GM19043 (cell line): ENCODE measurements at regions not wholly inside any gene's neighbourhood (a gene's known extent, or its start where the extent isn't known, plus 50 kb on each side); places are given as distances from the start of the nearest gene placed in this dataset.

Experiments
- ATAC-seq: cut with Tn5 transposase; IDR thresholded peaks from one replicate; pipeline ENCODE4 v1.9.1; 2021; ENCODE audit warnings: low read depth; ENCODE audit not compliant: unreplicated experiment

DNA sequence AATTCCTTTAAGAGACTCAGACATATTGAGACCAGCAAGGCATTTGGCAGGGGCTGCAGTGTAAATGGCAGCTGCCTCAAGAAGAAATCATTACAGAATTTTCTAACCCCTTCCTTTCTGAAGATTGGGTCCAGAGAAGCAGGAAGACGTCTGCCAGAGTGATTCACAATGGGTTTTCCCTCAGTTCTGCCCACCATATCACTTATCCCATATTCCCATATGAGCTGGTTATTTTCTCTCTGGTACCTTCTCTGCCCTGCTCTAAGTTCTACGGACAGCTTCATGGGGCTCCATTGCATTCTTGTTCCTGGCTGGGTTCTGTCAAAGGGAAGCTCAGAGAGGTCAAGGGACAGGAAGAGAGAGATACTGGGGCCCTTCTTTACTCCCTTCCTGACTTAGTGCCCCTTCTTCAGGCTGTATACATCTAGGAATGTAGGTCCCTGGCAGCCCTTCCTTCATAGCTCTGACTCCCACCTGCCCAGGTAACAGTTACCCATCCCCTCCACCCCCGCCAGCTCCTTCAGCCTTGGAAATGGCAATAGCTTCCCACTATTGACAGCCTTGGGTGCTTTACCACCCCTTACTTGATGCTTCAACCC is 420.6 kb upstream of the DAB1 start:
- ATAC-seq: no peak

DNA sequence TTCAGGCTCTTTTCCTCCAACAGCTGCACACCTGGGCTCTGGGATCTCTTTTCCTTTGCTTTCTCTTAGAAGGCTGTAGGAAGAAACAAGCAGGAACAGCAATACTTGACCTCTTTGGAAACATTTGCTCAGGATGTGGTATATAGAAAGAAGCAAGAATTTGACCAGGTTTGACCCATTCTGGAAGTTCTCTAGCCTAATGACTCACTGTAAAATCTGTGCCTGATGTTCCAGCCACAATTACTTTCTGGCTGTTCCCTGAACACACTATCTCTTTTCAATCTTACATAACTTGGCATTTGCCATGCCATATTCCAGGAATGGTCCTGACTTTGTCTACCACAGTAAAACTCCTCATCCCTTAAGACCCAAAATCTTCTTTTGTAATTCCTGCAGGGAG is 419.9 kb upstream of the DAB1 start:
- ATAC-seq: no peak

DNA sequence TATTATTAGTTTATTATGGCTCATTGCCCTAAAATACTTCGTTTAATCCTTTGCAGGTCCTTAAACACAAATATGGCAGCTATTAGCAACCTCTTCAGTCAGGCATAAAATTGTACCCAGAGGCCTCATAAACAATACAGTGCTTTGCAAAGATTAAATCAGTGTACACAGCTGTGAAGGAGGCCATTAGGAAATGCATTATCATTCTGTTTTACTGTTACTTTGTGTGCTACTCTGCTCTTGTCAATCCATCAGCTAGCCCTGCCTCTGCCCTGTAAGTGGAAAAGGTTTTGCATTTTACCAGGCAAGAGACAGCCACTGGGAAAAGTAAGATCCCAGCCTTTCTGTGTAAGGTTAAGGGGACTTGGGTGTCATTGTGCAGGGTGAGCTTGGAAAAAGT is 415.7 kb upstream of the DAB1 start:
- no peak for ATAC-seq

DNA sequence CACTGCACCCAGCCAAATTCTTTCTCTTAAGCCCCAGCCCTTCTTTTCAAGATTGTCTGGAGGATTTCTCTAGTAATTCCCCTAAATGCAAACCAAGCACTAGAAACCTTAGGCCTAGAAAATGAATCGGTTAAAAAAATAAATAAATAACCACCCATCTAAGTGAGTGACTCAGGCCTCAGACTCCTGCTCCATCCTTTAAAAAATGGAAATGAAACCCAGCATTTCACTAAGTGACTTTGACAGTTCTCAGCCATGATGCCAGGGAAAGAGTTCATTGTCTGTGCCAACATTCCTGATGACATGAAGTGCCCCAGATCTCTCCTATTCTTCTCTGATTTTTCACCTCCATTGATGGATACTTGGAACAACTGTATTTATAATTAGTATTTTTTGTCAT is 415.2 kb upstream of the DAB1 start:
- ATAC-seq: no peak

DNA sequence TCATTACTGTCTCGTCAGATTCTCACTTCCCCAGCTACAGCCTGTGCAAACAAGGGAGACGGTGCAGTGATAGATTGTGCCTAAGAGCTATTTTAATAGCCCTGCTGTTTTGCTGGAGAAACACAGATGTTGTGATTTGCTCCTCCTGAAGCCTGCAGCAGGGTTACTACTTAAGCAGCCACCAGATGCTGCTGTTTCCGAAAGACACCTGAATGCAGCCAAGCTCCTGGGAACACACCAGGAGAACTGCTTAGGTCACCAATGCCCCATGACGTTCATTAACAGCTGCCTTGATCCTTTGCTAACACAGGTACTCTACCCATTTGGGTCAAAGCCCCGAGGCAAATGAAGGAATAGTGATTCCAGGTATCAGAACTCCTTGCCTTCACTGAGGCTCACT is 411.8 kb upstream of the DAB1 start:
- no peak for ATAC-seq

DNA sequence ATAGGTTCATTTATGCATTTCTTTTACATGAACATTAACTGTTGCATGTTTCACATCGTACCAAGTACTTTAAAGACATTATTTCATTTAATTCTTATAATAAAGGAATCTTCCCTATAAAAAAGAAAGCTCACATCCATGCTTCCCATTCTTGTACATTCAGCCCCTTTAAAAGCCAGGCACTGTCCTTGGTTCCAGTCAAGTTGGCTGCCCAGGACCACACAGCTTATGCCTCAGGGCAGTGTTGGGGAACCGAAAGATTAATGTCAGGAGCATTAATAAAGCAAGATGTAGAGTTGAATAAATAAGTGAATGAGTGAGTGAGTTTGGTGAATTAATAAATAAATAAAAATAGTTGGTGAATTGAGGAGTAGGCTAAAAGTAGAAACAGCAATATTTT is 409.4 kb upstream of the DAB1 start:
- no peak for ATAC-seq

DNA sequence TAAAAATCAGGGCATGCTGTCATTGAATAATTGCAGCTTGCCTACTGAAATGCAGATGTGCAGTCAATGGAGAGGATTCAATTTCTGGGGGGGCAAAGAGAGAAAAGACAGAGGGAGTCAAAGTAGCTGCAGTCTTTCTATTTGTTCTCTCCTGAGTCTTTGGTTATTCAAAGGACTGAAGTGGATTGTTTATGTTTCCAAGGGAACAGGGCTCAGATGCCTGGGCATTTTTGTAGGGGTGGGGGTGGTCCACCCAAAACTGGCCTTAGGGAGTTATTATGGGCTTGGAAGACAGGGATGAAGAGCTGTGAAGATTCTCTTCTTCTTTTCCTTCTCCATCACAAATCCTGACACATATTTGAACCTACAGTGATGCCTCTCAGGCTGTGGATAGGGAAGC is 408.8 kb upstream of the DAB1 start:
- no peak for ATAC-seq

DNA sequence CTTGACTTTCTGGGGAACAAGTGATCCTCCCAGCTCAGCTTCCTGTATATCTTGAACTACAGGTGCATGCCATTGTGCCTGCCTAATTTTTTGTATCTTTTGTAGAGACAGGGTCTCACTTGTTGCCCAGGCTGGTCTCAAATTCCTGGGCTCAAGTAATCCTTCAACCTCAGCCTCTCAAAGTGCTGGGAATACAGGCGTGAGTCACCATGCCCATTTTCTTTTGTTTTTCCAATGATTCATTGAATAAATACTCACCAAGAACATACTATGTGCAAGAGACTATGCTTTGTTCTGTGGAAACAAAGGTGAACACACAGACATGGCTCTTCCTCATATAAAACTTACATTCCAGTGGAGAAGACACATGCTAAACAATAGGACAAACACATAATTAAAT is 407.8 kb upstream of the DAB1 start:
- no peak for ATAC-seq

DNA sequence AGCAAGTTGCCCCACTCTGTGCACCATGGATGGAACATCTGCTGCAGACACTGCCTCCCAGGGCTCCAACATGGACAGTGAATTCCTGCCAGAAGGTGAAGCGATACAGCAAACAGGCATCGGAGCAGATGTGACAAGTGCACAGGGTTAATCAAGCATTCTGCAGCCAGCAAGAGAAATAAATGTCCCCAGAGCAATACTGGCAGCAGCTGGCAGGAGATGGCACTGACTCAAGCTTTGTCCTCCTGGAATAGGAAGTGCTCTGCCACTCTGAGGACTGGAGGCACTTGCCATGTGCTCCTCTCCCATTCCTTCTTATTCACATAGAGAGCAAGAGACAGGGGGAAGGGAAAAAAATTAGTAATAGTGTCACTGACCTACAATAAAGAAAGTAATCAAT is 402.7 kb upstream of the DAB1 start:
- ATAC-seq: no peak

DNA sequence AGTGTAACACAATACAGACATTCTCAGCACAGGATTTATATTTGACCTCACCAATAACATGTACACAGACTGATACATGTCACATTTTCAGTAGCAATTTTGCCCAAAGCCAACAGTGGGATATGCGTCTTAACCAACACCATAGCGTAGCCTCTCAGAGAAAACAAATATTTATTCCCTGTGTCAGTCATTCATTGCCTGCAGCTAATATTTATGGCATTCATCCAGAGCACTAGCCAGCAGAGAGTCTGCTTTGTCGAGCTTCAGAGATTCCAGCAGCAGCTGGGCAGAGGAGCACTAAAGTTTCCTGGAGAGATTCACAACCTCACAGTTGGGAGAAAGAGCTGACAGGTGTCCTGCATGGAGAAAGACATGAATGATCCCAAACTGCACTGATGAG is 400.7 kb upstream of the DAB1 start:
- no peak for ATAC-seq

DNA sequence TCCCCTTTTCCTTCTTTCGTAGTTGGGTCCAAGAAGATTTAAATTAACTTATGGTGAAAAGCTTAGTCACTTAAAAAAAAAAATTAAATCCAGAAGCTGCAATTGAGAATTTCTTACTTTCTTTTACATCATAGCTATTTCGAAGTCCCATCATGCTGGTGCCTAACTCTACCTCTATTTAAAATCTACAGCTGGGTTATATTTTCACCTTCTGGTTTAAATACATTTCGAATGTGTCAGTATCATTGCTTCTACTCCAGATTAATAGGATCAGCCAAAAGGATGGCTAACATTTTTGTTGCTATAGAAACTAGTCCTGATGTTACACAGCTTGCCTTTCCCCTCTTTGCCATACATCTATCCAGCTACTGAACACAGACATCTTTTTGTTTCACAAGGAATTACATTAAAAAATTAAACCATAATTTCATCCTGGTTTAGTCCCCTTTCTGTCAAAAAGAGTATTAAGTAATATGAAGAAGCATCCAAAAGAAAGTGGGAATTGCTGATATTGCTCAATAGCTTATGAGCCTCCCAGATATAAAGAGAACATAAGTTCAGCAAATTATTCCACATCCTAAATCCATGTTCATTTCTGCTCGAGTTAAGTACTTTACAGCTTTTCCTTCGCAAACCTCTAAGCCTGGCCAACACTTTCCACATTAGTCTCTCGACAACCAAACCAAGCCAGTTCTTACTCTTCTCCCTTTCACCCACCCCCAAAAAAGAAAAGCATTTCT is 396.7 kb upstream of the DAB1 start:
- no peak for ATAC-seq

DNA sequence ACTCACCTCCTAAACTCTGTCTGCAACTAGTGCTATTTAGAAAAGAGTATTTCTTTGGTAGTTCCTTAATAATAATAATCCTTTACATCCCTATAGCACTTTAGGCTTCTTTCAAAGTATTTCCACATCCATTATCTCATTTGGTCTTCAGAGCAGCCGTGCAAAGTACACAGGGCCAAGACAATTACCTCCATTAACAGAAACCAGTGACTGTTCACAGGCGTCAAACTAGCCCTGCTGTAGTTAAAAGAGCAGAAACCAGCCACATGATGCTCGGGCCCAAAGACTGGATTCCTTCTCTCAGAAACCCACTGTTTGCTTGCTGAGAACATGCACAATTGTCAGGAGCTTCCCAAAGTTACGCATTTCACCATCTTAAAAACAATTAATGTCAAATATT is 396.0 kb upstream of the DAB1 start:
- ATAC-seq: no peak

DNA sequence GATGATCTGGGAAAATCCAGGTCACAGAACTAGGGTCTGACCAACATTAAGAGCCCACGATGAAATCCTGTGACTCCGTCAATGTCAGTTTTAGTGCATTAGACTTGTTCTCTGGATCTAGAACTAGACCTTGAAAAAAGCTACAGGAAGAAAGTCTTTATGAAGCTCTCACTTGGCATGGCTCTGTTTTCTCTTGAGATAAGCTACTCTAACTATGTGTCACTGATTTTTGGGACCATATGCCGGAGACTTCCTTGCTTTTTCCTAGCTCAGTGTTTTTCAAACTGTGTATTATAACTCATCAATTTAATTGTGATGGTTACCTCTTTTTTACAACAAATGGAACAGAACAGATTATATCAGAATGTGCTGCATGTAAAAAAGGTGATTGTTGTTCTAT is 379.7 kb upstream of the DAB1 start:
- ATAC-seq: no peak

DNA sequence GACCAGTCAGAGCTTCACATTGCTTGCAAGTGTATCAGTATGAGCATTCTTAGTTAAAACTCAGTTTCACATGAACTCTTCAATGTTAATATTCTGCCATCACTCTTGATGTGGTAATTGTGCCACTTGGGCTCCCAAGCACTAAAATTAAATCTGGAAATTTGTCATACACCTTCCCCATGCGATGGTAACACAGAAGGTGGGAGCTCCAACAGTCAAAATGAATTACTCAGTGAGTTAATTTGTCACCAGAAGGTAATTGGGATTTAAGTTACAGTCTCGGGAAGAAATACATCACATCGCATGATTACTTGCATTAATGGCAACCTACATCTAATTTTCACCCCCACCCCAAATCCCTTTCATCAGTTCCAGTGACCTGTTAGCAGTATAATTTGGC is 376.5 kb upstream of the DAB1 start:
- no peak for ATAC-seq

DNA sequence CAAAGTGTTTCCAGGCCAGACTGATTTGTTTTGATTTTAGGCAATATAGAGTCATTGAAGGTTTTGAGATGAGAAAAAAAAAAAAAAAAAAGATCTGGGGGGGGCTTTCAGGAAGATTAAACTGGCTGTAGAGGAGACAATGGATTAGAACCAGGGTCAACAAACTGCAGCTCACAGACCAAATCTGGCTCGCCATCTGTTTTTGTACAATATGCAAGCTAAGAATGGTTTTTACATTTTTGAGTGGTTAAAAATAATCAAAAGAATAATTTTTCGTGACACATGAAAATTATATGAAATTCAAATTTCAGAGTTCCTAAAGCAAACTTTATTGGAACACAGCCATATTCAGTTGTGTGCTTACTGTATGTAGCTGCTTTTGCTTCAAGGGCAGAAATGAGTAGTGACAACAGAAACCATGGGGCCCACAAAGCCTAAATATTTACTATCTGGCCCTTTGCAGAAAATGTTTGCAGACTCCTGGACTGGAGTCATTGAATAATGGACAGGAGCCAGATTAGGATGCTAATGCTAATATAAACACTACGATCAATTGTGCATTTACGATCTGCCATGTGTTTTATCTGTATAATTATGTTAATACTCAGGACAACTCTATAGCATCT is 375.7 kb upstream of the DAB1 start:
- no peak for ATAC-seq

DNA sequence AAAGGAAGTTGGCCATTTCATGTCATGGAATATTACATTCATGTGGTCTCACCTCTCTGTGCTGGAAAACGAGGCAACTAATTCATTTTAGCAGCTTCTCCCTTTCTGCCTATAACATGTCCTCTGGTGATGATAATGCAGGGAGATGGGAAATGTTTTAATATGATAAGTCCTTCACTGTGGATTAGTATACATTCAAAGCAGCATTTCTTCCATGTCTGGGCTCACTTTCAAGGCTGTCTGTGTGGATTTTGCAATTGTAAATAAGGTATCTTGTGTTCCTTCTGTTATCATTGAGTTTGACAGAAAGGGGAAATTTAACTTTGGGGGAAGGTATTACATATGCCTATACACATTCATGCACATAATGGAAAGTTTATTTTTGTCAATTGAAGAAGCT is 374.7 kb upstream of the DAB1 start:
- no peak for ATAC-seq

DNA sequence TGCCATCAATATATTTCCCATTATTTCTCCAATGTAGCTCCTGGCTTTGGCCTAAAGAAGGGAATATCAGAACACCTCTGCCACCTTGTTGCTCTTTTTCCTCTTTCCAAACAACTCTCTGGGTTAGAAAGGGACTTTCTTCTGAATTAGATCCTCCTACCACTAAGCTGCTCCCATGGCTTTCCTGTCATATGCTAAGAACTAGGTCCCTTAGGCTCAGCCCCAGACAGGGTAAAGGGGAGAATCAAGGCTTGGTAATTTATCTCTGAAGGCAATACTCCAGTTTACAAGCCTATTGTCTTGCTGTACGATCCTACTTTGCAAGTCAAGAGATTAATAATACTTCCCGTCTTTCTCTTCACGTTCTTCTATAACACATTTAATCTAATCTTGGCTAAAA is 373.2 kb upstream of the DAB1 start:
- no peak for ATAC-seq

DNA sequence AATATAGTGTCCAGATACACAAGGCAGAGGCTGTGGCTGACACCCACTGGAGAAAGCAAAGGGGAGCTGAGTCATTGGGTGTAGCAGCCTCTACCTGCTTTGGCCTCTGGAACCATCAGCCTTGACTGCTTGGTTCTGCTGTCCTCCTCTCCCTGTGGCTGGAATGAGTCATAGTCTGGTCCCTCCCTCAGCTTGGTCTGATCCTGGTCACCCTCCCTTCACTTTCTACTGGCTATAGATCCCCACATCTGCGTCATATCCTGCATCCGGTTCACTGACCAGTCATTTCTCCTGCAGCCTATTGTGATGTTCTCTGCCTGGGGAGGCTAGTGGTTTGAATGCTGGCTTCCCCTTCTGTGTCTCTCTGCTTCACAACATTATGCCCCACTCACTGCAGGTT is 372.8 kb upstream of the DAB1 start:
- ATAC-seq: no peak

DNA sequence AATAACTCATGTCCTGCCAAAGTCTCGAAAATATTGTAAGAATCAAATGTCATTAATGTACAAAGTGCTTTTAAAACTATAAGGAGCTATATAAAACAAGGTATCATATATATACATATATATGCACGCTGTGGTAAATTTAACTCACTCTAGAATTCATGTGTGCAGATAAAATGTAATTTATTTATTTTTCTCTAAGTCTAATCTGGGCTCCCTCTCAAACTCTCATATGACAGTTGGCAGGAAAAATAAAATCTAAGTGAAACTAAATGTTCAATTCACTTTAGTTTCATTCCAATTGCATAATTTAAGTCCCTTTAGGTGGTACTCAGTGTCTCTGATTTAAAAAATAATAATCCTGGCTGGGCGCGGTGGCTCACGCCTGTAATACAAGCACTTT is 372.0 kb upstream of the DAB1 start:
- ATAC-seq: no peak

DNA sequence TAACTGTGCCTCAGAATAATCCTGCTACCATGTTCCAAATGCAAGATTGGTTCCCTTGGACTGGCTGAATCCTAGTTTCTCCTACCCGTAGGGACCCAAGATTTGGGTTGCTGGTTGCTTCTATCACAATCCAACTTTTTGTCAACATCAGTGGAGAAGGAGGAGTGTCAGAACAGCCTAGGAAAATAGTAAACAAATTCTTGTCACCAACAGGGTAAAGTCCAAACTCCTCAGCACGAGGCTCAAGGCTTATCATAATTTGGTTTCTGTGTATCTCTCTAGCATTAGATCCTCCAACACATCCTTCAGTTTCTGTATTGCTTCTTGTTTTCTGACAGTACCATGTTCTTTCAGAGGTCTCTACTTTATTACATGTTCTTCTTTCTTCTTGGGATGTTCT is 370.2 kb upstream of the DAB1 start:
- no peak for ATAC-seq

DNA sequence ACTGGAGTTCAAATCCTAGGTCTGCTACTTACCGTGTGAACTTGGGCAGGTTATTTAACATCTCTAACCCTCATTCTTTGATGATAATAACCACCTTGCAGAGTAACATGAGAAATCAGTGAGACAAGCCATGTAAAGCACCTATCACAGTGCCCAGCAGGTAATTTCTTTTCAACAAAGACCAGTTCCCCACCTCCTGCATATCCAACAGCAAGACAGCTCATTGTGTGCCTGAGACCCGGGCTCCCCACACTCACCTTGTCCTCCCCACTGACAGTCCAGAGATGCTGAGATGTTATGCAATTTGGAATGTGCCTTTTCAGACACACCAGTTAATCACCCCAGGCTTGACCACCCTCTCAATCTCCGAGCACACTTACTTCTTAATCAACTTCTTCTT is 367.6 kb upstream of the DAB1 start:
- ATAC-seq: no peak

DNA sequence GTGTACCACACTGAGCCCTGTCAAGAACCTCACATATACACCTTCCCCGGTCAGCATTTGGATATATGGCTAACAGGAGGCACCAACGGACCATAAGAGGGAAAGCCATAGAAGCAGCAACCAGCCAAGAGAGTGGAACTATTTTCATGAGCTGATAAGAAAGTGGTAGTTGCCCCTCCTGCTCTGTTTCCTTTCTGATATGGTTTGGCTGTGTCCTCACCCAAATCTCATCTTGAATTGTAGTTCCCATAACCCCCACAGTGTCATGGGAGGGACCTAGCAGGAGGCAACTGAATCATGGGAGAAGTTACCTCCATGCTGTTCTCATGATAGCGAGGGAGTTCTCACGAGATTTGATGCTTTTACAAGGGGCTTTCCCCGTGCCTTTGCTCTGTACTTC is 366.1 kb upstream of the DAB1 start:
- no peak for ATAC-seq
